Progenitor cell of endocrine pancreas (in vitro differentiated cells): ENCODE measurements at regions not wholly inside any gene's neighbourhood (a gene's known extent, or its start where the extent isn't known, plus 50 kb on each side); places are given as distances from the start of the nearest gene placed in this dataset.

Experiments
- DNase-seq: peaks from one replicate; pipeline ENCODE4 v3.0.0; 2021; ENCODE audit warnings: low spot score; ENCODE audit not compliant: unreplicated experiment
- H3K27ac Mint-ChIP-seq: 2 replicates; pipeline ENCODE4 v1.8.0; 2021; ENCODE audit warnings: mild to moderate bottlenecking, moderate library complexity, mixed read lengths
- H3K27me3 Mint-ChIP-seq: 2 replicates; pipeline ENCODE4 v1.8.0; 2021; ENCODE audit warnings: mixed read lengths
- H3K36me3 Mint-ChIP-seq: 2 replicates; pipeline ENCODE4 v1.8.0; 2022; ENCODE audit warnings: mixed read lengths; ENCODE audit not compliant: insufficient read depth
- H3K4me1 Mint-ChIP-seq: 2 replicates; pipeline ENCODE4 v1.8.0; 2021; ENCODE audit warnings: low read depth, mixed read lengths
- H3K4me3 Mint-ChIP-seq: 2 replicates; pipeline ENCODE4 v1.8.0; 2021; ENCODE audit warnings: low read depth, mild to moderate bottlenecking, moderate library complexity, mixed read lengths
- H3K9me3 Mint-ChIP-seq: 2 replicates; pipeline ENCODE4 v1.8.0; 2021; ENCODE audit warnings: low read depth, mixed read lengths
- CTCF ChIP-seq: fragments of 200-600 bp; sonication (generic); IDR thresholded peaks from one replicate; pipeline ENCODE4 v1.5.0; 2021; ENCODE audit warnings: antibody characterized with exemption, mild to moderate bottlenecking; ENCODE audit not compliant: unreplicated experiment

- Mint-ChIP-seq H3K4me3 (no peak overlapping the region), H3K4me1 (no peaks in the 10 kb centered on the region), H3K36me3 (no peaks in the 10 kb centered on the region), H3K27me3 (no peaks in the 10 kb centered on the region), H3K27ac (no peak overlapping the region), H3K9me3 (peaks cover 3% of the 10 kb centered on the region)
- DNase-seq: no peak
- no peak for TF ChIP-seq CTCF
These were observed 143.9 kb upstream of the MME start for GRCh38 chr3:154936196-154936595.

DNA sequence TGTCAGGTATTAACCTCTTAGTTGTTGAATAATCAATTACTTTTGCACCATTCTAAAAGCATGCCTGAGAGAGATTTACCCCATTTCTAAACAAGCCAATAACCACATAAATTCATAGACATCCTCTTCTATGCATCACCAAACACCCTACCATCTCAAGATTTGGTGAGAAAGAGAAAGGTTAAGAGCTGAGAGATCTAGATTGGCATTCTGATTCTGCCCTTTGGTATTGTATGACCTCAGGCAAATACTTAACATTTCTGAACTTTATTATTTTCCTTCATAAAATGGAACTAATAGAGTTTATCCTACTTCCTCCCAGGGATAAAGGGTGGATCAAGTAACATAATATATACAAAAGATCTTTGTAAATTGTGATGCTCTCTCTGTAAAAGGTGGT lies 146.5 kb upstream of the MME start:
- Mint-ChIP-seq H3K27ac (no peak overlapping the region), H3K9me3 (no peaks in the 10 kb centered on the region), H3K27me3 (no peaks in the 10 kb centered on the region), H3K36me3 (no peaks in the 10 kb centered on the region), H3K4me3 (no peak overlapping the region), H3K4me1 (no peaks in the 10 kb centered on the region)
- DNase-seq: no peak
- no peak for TF ChIP-seq CTCF

DNA sequence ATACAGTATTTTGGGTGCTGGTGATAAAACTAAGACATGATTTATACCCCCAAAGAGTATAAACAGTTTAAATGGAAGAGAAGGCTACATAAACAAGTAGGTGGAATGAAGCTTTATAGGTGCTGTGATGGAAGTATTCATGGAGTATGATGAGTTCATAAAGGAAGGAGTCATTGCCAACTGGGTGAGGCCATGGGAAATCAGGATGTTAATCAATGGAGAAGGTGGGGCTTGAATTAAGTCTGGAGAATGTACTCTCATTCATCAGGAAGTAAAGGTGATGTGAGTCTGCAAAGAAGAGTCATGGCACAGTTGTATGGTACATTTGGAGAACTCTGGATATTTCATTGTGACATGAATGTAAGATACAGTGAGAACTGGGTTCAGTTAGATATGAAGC lies 147.5 kb upstream of the MME start:
- no peak for DNase-seq
- H3K27me3 Mint-ChIP-seq: no peaks in the 10 kb centered on the region
- no peak for TF ChIP-seq CTCF
- no peaks in the 10 kb centered on the region for H3K9me3 Mint-ChIP-seq
- H3K27ac Mint-ChIP-seq: no peak overlapping the region
- H3K4me3 Mint-ChIP-seq: no peak overlapping the region
- no peaks in the 10 kb centered on the region for H3K36me3 Mint-ChIP-seq
- no peaks in the 10 kb centered on the region for H3K4me1 Mint-ChIP-seq

GRCh38 chr3:154931484-154931883 lies 148.6 kb upstream of the MME start:
- H3K4me3 Mint-ChIP-seq: no peak overlapping the region
- H3K27me3 Mint-ChIP-seq: no peaks in the 10 kb centered on the region
- H3K4me1 Mint-ChIP-seq: no peaks in the 10 kb centered on the region
- no peak for TF ChIP-seq CTCF
- H3K36me3 Mint-ChIP-seq: no peaks in the 10 kb centered on the region
- DNase-seq: no peak
- H3K27ac Mint-ChIP-seq: no peak overlapping the region
- no peaks in the 10 kb centered on the region for H3K9me3 Mint-ChIP-seq

DNA sequence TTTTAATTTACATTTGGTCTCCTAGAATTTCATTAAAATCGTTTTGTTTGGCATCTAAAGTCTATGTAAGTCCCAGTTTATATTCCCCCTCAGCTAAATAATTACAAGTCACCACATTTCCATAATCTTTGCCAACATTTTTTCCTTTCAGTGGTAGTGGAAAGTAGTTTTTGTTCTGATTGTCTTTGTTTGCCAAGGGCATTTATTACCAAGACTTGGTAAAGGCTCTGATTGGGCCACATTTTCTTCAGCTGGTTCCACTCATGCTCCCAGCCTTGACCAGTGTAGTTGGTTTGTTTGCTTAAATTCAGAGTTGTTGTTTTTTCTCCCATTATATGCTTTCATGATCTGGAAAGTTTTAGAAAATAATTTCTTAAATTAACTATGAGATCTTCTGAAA lies 153.4 kb upstream of the MME start:
- no peak for TF ChIP-seq CTCF
- no peak for DNase-seq
- H3K9me3 Mint-ChIP-seq: peaks cover 3% of the 10 kb centered on the region
- no peak overlapping the region for H3K4me3 Mint-ChIP-seq
- no peaks in the 10 kb centered on the region for H3K36me3 Mint-ChIP-seq
- H3K27ac Mint-ChIP-seq: no peak overlapping the region
- H3K4me1 Mint-ChIP-seq: no peaks in the 10 kb centered on the region
- no peaks in the 10 kb centered on the region for H3K27me3 Mint-ChIP-seq
